Activated B cell treated with CpG ODN at 0.5 μM for 24 hours (primary cell): ENCODE measurements at regions not wholly inside any gene's neighbourhood (a gene's known extent, or its start where the extent isn't known, plus 50 kb on each side); places are given as distances from the start of the nearest gene placed in this dataset.

Experiments used
- ATAC-seq: fragments of 200-7000 bp; cut with Tn5 transposase; one replicate; pipeline ENCODE4 v1.10.0; 2021; ENCODE audit warnings: low read depth, mild to moderate bottlenecking, moderate library complexity
- CTCF ChIA-PET: fragments of 350-600 bp; sonication (Branson Sonifier 250); formaldehyde crosslinking; loops from one replicate; lab custom pipeline; 2021; ENCODE audit warnings: antibody characterized with exemption; lab: Charles Lee
- POLR2A ChIA-PET: fragments of 350-600 bp; sonication (Branson Sonifier 250); formaldehyde crosslinking; loops from one replicate; lab custom pipeline; 2021; ENCODE audit warnings: antibody characterized with exemption; lab: Charles Lee
- DNase-seq: peaks from one replicate; pipeline ENCODE4 v3.0.0; 2022
- H3K27ac Mint-ChIP-seq: one replicate; pipeline ENCODE4 v1.8.0; 2020; ENCODE audit warnings: mixed read lengths
- H3K27me3 Mint-ChIP-seq: one replicate; pipeline ENCODE4 v1.8.0; 2021; ENCODE audit warnings: mixed read lengths
- H3K36me3 Mint-ChIP-seq: one replicate; pipeline ENCODE4 v1.8.0; 2021; ENCODE audit warnings: low read depth, mixed read lengths
- H3K4me1 Mint-ChIP-seq: one replicate; pipeline ENCODE4 v1.8.0; 2021; ENCODE audit warnings: mixed read lengths
- H3K4me3 Mint-ChIP-seq: one replicate; pipeline ENCODE4 v1.8.0; 2020; ENCODE audit warnings: mild to moderate bottlenecking, mixed read lengths
- H3K9me3 Mint-ChIP-seq: one replicate; pipeline ENCODE4 v1.8.0; 2020; ENCODE audit warnings: mixed read lengths
- intact Hi-C: fragments of 100-400 bp; cut with micrococcal nuclease; formaldehyde crosslinking; loops from one replicate; pipeline ENCODE4 v1.15.1; 2024
- TF ChIP-seq, protein P1 (sequence below): fragments of 200-600 bp; IDR thresholded peaks from one replicate; pipeline ENCODE4 v1.8.0; 2022; ENCODE audit warnings: antibody characterized with exemption, mild to moderate bottlenecking

DNA sequence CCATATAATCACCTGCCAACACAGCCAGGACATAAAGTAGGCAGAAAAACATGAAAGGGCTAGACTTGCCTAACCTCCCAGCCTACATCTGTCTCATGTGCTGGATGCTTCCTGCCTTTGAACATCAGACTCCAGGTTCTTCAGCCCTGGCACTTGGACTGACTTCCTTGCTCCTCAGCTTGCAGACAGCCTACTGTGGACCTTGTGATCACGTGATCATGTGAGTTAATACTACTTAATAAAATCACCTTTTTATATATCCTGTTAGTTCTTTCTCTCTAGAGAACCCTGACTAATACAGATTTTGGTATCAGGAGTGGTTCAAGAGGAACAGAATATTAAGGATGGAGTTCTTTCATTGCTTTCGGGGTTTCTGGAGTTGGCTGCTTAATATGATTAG lies 2867.6 kb downstream of the PCDH9 start:
- ATAC-seq = no peak
- intact Hi-C loops = no loop called here
- H3K36me3 Mint-ChIP-seq = no peaks in the 10 kb centered on the region
- TF ChIP-seq, protein P1, sequence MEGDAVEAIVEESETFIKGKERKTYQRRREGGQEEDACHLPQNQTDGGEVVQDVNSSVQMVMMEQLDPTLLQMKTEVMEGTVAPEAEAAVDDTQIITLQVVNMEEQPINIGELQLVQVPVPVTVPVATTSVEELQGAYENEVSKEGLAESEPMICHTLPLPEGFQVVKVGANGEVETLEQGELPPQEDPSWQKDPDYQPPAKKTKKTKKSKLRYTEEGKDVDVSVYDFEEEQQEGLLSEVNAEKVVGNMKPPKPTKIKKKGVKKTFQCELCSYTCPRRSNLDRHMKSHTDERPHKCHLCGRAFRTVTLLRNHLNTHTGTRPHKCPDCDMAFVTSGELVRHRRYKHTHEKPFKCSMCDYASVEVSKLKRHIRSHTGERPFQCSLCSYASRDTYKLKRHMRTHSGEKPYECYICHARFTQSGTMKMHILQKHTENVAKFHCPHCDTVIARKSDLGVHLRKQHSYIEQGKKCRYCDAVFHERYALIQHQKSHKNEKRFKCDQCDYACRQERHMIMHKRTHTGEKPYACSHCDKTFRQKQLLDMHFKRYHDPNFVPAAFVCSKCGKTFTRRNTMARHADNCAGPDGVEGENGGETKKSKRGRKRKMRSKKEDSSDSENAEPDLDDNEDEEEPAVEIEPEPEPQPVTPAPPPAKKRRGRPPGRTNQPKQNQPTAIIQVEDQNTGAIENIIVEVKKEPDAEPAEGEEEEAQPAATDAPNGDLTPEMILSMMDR = no peak
- no peak overlapping the region for H3K27ac Mint-ChIP-seq
- DNase-seq = no peak
- no peak overlapping the region for H3K4me3 Mint-ChIP-seq
- CTCF ChIA-PET = no interaction called here
- H3K9me3 Mint-ChIP-seq = peaks cover 13% of the 10 kb centered on the region
- H3K27me3 Mint-ChIP-seq = no peaks in the 10 kb centered on the region
- no peaks in the 10 kb centered on the region for H3K4me1 Mint-ChIP-seq
- POLR2A ChIA-PET = no interaction called here

DNA sequence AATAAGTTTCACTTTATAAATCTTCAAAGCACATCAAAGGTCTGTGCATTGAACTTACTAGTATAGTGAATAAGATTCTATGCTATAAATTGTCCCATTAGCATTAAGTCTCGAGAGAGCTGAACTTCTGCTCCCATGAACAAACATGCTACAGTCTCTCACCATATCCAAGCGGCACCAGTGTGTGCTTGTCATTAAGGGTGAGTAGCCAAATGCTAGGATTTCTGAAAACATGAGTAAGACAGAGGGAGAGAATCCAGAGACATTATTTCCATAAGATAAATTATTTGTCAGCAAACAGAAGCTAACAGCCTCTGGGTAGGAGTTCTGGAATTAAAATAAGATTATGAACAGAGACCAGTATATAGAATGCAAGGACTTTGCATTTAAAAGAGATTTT lies 2882.5 kb downstream of the PCDH9 start:
- TF ChIP-seq, protein P1 = no peak
- Mint-ChIP-seq H3K4me3 (no peak overlapping the region), H3K4me1 (no peaks in the 10 kb centered on the region), H3K27me3 (no peaks in the 10 kb centered on the region), H3K9me3 (peaks cover 5% of the 10 kb centered on the region), H3K27ac (no peak overlapping the region), H3K36me3 (no peaks in the 10 kb centered on the region)
- DNase-seq (no peak), ATAC-seq (no peak)
- CTCF ChIA-PET = no interaction called here
- intact Hi-C loops = no loop called here
- POLR2A ChIA-PET = no interaction called here

DNA sequence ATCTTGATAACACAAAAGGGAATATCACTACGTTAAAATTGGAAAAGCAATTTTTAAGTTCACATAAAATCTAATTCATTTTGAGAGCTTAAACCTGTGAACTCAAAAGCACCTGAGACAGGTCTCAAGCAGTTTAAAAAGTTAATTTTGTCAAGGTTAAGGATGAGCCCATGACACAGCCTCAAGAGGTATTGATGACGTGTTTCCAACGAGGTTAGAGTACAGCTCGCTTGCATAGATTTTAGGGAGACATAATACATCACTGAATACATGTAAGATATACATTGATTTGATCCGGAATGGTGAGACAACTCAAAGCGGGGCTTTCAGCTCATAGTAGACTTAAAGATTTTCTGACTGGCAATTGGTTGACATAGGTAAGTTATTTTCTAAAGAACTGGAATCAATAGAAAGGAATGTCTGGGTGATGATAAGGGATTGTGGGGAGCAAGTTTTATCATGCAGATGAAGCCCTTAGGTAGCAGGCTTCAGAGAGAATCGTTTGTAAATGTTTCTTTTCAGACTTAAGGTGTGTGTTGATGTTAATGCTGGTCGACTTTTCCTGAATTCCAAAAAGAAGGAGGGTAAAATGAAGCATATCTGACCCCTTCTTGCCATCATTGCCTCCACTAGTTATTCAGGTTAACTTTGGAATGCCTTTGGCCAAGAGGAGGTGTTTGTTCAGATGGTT lies 2890.6 kb downstream of the PCDH9 start:
- TF ChIP-seq, protein P1 = no peak
- CTCF ChIA-PET = no interaction called here

DNA sequence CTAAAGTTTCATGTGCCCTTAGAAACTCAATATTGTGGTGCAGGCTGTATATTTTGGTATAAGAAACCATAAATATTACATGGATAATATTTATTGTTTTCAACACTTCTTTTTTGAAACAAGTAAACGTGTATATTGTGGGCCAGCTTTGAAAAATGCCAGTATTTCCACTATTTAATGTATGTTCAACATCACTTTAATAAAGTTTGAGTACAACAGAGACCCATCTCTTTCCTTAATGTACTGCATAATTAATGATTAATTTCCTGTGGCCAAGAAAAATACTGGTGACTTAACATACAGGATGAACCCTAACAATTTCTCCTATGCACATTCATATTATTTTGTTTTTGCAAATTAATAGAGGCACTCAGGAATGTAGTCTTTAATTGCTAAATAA lies 2891.5 kb downstream of the PCDH9 start:
- ATAC-seq = no peak
- peaks cover 10% of the 10 kb centered on the region for H3K9me3 Mint-ChIP-seq
- ChIA-PET POLR2A (no interaction called here), CTCF (no interaction called here)
- no peak overlapping the region for H3K27ac Mint-ChIP-seq
- intact Hi-C loops = no loop called here
- no peak for DNase-seq
- TF ChIP-seq, protein P1 = no peak
- no peaks in the 10 kb centered on the region for H3K27me3 Mint-ChIP-seq
- no peaks in the 10 kb centered on the region for H3K36me3 Mint-ChIP-seq
- no peaks in the 10 kb centered on the region for H3K4me1 Mint-ChIP-seq
- no peak overlapping the region for H3K4me3 Mint-ChIP-seq

More for the DNA sequence above, 2890.6 kb downstream of the PCDH9 start:
- DNase-seq = no peak
- Mint-ChIP-seq H3K4me1 (no peaks in the 10 kb centered on the region), H3K36me3 (no peaks in the 10 kb centered on the region), H3K9me3 (peaks cover 7% of the 10 kb centered on the region), H3K27ac (no peak overlapping the region), H3K27me3 (no peaks in the 10 kb centered on the region), H3K4me3 (no peak overlapping the region)
- intact Hi-C loops = no loop called here
- POLR2A ChIA-PET = no interaction called here
- no peak for ATAC-seq

DNA sequence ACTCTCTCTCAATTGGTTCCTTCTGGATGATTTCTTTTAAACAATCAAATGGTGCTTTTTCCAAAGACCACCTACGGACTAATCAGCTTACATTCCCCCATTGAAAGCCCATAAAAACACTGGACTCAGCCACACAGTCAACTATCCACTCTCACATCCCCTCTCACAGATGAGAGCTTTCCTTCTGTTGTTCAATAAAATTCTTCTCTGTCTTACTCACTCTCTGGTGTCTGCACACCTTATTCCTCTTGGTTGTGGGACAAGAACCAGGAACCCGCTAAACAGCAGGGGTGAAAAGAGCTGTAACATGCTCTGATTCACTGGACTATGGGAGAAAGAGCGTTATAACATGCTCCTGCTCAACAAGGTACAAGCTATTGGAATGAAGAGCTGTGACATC lies 2896.2 kb downstream of the PCDH9 start:
- ChIA-PET CTCF (no interaction called here), POLR2A (no interaction called here)
- DNase-seq (no peak), ATAC-seq (no peak)
- Mint-ChIP-seq H3K27ac (no peak overlapping the region), H3K9me3 (peaks cover 7% of the 10 kb centered on the region), H3K36me3 (no peaks in the 10 kb centered on the region), H3K4me1 (no peaks in the 10 kb centered on the region), H3K4me3 (no peak overlapping the region), H3K27me3 (no peaks in the 10 kb centered on the region)
- TF ChIP-seq, protein P1 = no peak
- intact Hi-C loops = no loop called here
